DND-41 (cell line): ENCODE measurements at regions not wholly inside any gene's neighbourhood (a gene's known extent, or its start where the extent isn't known, plus 50 kb on each side); places are given as distances from the start of the nearest gene placed in this dataset.

Experiments
- CTCF ChIP-seq: IDR thresholded peaks from 2 replicates; pipeline ENCODE4 v1.5.1; 2012; ENCODE audit warnings: borderline replicate concordance, low read length, moderate library complexity, mild to moderate bottlenecking; ENCODE audit not compliant: poor library complexity, severe bottlenecking; ENCODE audit errors: extremely low read depth
- EZH2 ChIP-seq: IDR thresholded peaks from 3 replicates; pipeline ENCODE4 v1.6.1; 2012; ENCODE audit warnings: borderline replicate concordance, low read depth, mild to moderate bottlenecking, moderate library complexity, low read length, inconsistent platforms; ENCODE audit not compliant: severe bottlenecking

- no peak for TF ChIP-seq CTCF
- no peak for TF ChIP-seq EZH2
These were observed 221.2 kb upstream of the PTGFR start for GRCh38 chr1:78269591-78269990.
